DOHH2 (cell line): ENCODE measurements at regions not wholly inside any gene's neighbourhood (a gene's known extent, or its start where the extent isn't known, plus 50 kb on each side); places are given as distances from the start of the nearest gene placed in this dataset.

ENCODE experiments used
- H3F3A ChIP-seq: fragments of 200-600 bp; sonication (generic), shearing (Covaris generic); 2 replicates; pipeline ENCODE4 v1.6.0; 2016; ENCODE audit warnings: antibody characterized with exemption, mild to moderate bottlenecking; ENCODE audit not compliant: control insufficient read depth, insufficient read depth
- H3K27ac ChIP-seq: fragments of 200-600 bp; sonication (generic); 2 replicates; pipeline ENCODE4 v1.5.1; 2014; ENCODE audit warnings: low read depth, mild to moderate bottlenecking, low read length, moderate library complexity
- H3K27me3 ChIP-seq: fragments of 200-600 bp; sonication (generic); 2 replicates; pipeline ENCODE4 v1.6.1; 2014; ENCODE audit warnings: mild to moderate bottlenecking, low read length, mixed read lengths; ENCODE audit not compliant: control insufficient read depth
- H3K36me3 ChIP-seq: fragments of 200-600 bp; sonication (generic); 2 replicates; pipeline ENCODE4 v1.6.1; 2014; ENCODE audit warnings: mild to moderate bottlenecking, low read length, moderate library complexity, mixed read lengths; ENCODE audit not compliant: control insufficient read depth
- H3K4me1 ChIP-seq: fragments of 200-600 bp; sonication (generic); 2 replicates; pipeline ENCODE4 v1.6.1; 2014; ENCODE audit warnings: mild to moderate bottlenecking, low read length, mixed read lengths; ENCODE audit not compliant: control insufficient read depth
- H3K4me2 ChIP-seq: fragments of 200-600 bp; sonication (generic); 2 replicates; pipeline ENCODE4 v1.6.0; 2014; ENCODE audit warnings: mild to moderate bottlenecking, low read length, moderate library complexity
- H3K4me3 ChIP-seq: fragments of 200-600 bp; sonication (generic); 2 replicates; pipeline ENCODE4 v1.5.1; 2014; ENCODE audit warnings: mild to moderate bottlenecking, low read length, mixed read lengths
- H3K79me2 ChIP-seq: fragments of 200-600 bp; sonication (generic); 2 replicates; pipeline ENCODE4 v1.6.1; 2014; ENCODE audit warnings: mild to moderate bottlenecking, low read length, mixed read lengths; ENCODE audit not compliant: control insufficient read depth
- H3K9me2 ChIP-seq: fragments of 200-600 bp; sonication (generic); replicated peaks from 2 replicates; pipeline ENCODE4 v1.6.1; 2014; ENCODE audit warnings: mild to moderate bottlenecking, low read length, mixed read lengths; ENCODE audit not compliant: control insufficient read depth
- H3K9me3 ChIP-seq: fragments of 200-600 bp; sonication (generic); 2 replicates; pipeline ENCODE4 v1.6.1; 2014; ENCODE audit warnings: antibody characterized with exemption, low read length, mixed read lengths; ENCODE audit not compliant: control insufficient read depth, insufficient read depth
- H4K20me1 ChIP-seq: fragments of 200-600 bp; sonication (generic); 2 replicates; pipeline ENCODE4 v1.6.0; 2014; ENCODE audit warnings: low read depth, mild to moderate bottlenecking, antibody characterized with exemption, low read length, moderate library complexity; ENCODE audit not compliant: control insufficient read depth, insufficient read depth
- EZH2phosphoT487 ChIP-seq: fragments of 200-600 bp; sonication (generic); IDR thresholded peaks from 2 replicates; pipeline ENCODE4 v1.6.1; 2017; ENCODE audit warnings: borderline replicate concordance, mild to moderate bottlenecking, antibody characterized with exemption, low read length, moderate library complexity, mixed read lengths
- TF ChIP-seq, protein P1 (sequence below): fragments of 200-600 bp; sonication (generic); IDR thresholded peaks from one replicate; pipeline ENCODE4 v1.5.1; 2014; ENCODE audit warnings: antibody characterized with exemption, mild to moderate bottlenecking, low read depth, low read length; ENCODE audit not compliant: poor library complexity, severe bottlenecking

GRCh38 chr6:119858901-119859300 lies 509.3 kb upstream of the MAN1A1 start:
- H3K4me3 ChIP-seq: no peak overlapping the region
- TF ChIP-seq, protein P1, sequence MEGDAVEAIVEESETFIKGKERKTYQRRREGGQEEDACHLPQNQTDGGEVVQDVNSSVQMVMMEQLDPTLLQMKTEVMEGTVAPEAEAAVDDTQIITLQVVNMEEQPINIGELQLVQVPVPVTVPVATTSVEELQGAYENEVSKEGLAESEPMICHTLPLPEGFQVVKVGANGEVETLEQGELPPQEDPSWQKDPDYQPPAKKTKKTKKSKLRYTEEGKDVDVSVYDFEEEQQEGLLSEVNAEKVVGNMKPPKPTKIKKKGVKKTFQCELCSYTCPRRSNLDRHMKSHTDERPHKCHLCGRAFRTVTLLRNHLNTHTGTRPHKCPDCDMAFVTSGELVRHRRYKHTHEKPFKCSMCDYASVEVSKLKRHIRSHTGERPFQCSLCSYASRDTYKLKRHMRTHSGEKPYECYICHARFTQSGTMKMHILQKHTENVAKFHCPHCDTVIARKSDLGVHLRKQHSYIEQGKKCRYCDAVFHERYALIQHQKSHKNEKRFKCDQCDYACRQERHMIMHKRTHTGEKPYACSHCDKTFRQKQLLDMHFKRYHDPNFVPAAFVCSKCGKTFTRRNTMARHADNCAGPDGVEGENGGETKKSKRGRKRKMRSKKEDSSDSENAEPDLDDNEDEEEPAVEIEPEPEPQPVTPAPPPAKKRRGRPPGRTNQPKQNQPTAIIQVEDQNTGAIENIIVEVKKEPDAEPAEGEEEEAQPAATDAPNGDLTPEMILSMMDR: no peak
- TF ChIP-seq EZH2phosphoT487: no peak
- H3K9me2 ChIP-seq: no peaks in the 10 kb centered on the region
- H3K79me2 ChIP-seq: no peaks in the 10 kb centered on the region
- H3K36me3 ChIP-seq: no peaks in the 10 kb centered on the region
- no peak overlapping the region for H3K27ac ChIP-seq
- no peaks in the 10 kb centered on the region for H3K27me3 ChIP-seq
- no peaks in the 10 kb centered on the region for H4K20me1 ChIP-seq
- no peaks in the 10 kb centered on the region for H3F3A ChIP-seq
- no peaks in the 10 kb centered on the region for H3K9me3 ChIP-seq
- H3K4me1 ChIP-seq: no peaks in the 10 kb centered on the region
- no peak overlapping the region for H3K4me2 ChIP-seq

DNA sequence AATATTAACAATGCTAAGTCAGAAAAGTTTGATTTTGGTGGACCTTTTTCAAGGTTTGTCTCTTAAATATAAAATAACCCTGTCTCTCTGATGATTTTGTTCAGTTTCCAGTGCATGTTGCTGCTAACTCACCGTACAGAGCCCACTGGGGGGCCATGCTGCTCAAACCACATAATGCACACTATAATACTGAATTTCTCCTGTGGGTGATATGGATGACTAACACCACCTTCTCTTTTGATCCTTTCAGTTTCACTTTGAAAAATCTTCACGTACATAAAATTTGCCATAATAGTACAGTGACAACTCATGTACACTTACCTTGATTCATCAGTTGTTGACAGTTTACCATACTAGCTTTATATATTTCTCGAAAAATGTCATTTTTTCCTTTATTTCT lies 506.6 kb upstream of the MAN1A1 start:
- Histone ChIP-seq H3K27ac (no peak overlapping the region), H3K4me1 (no peaks in the 10 kb centered on the region), H3F3A (no peaks in the 10 kb centered on the region), H3K9me3 (no peaks in the 10 kb centered on the region), H3K79me2 (no peaks in the 10 kb centered on the region), H3K9me2 (no peaks in the 10 kb centered on the region), H3K4me3 (no peak overlapping the region), H4K20me1 (no peaks in the 10 kb centered on the region), H3K4me2 (no peak overlapping the region), H3K36me3 (no peaks in the 10 kb centered on the region), H3K27me3 (no peaks in the 10 kb centered on the region)
- TF ChIP-seq EZH2phosphoT487: no peak
- TF ChIP-seq, protein P1: no peak

DNA sequence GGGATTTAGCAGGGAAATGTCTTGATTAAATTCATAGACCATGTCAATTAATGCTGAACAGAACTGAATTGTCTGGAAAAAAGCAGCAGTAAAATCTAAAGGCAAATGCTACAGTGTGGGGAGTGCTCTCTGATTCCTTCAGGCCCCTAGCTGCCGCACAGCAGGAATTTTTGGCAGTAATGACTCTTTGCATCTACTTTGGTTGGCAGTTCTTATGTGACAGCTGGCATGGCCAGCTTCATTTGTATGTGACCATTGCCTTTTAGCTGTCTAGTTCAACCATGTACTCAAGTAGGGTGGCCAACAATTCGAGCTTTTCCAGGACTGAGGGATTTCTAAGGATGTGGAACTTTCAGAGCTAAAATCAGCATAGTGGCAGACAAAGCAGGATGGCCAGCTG lies 499.1 kb upstream of the MAN1A1 start:
- Histone ChIP-seq H3K4me3 (no peak overlapping the region), H3K4me2 (no peak overlapping the region), H3F3A (no peaks in the 10 kb centered on the region), H3K4me1 (no peaks in the 10 kb centered on the region), H3K9me2 (no peaks in the 10 kb centered on the region), H3K27me3 (no peaks in the 10 kb centered on the region), H3K36me3 (no peaks in the 10 kb centered on the region), H3K27ac (no peak overlapping the region), H4K20me1 (no peaks in the 10 kb centered on the region), H3K9me3 (no peaks in the 10 kb centered on the region), H3K79me2 (no peaks in the 10 kb centered on the region)
- TF ChIP-seq, protein P1: no peak
- TF ChIP-seq EZH2phosphoT487: no peak

DNA sequence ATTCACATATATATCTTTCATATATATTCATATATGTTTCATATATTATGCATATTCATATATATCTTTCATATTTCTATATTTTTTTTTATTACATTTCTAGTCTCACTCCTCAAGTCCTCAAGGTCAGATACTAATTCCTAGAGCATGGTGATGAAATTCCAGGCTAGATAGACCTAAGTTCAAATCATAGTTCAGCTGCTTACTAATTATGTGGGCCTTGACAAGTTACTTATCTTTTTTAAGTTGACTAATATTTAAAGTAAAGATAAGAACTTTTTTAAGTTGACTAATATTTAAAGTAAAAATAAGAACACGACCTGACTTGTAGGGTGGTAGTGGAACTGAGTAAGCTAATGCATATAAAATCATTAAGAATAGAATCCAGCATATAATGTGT lies 495.6 kb upstream of the MAN1A1 start:
- H4K20me1 ChIP-seq: no peaks in the 10 kb centered on the region
- H3K36me3 ChIP-seq: no peaks in the 10 kb centered on the region
- H3K4me1 ChIP-seq: no peaks in the 10 kb centered on the region
- no peaks in the 10 kb centered on the region for H3K79me2 ChIP-seq
- H3K9me2 ChIP-seq: no peaks in the 10 kb centered on the region
- TF ChIP-seq, protein P1: no peak
- no peak for TF ChIP-seq EZH2phosphoT487
- H3K27me3 ChIP-seq: no peaks in the 10 kb centered on the region
- no peak overlapping the region for H3K4me2 ChIP-seq
- no peaks in the 10 kb centered on the region for H3F3A ChIP-seq
- no peaks in the 10 kb centered on the region for H3K9me3 ChIP-seq
- H3K4me3 ChIP-seq: no peak overlapping the region
- H3K27ac ChIP-seq: no peak overlapping the region
